Endothelial cell of umbilical vein (primary cell): ENCODE measurements at regions not wholly inside any gene's neighbourhood (a gene's known extent, or its start where the extent isn't known, plus 50 kb on each side); places are given as distances from the start of the nearest gene placed in this dataset.

Experiments
- BruUV-seq: library from RNA; stranded (reverse); fragments of 400-500 nt; replicated peaks from 2 replicates; lab custom pipeline; 2021; lab: Mats Ljungman, UMichigan
- CTCF ChIA-PET: fragments of 300-600, 350-600 bp; sonication (Branson Sonifier 250); formaldehyde crosslinking; loops from one replicate; lab custom pipeline; 2021; ENCODE audit warnings: antibody characterized with exemption, inconsistent platforms; lab: Charles Lee
- POLR2A ChIA-PET: fragments of 300-600, 350-600 bp; sonication (Branson Sonifier 250); formaldehyde crosslinking; loops from one replicate; lab custom pipeline; 2021; ENCODE audit warnings: antibody characterized with exemption, inconsistent platforms; lab: Charles Lee
- DNase-seq: peaks from one replicate; pipeline ENCODE4 v3.0.0-alpha.2; 2011; ENCODE audit warnings: low read depth, low spot score
- FAIRE-seq: peaks from 2 replicates; lab custom pipeline; 2011; peaks lifted over from hg19 to GRCh38; lab: Jason Lieb, UNC
- H2AFZ ChIP-seq: 2 replicates; pipeline ENCODE4 v1.6.0; 2012; ENCODE audit warnings: low read depth, low read length, control low read depth, inconsistent platforms
- H3K27ac ChIP-seq: 2 replicates; pipeline ENCODE4 v1.5.1; 2011; ENCODE audit warnings: low read depth, mild to moderate bottlenecking, control low read depth, low read length, moderate library complexity; ENCODE audit not compliant: insufficient read depth
- H3K27me3 ChIP-seq, 2 experiments: 2 replicates each; pipeline versions ENCODE4 v1.6.0 to v1.6.1; 2011; ENCODE audit warnings: low read length in 2 of 2, mixed read lengths in 1 of 2; ENCODE audit not compliant: control insufficient read depth in 2 of 2, insufficient read depth in 2 of 2
- H3K36me3 ChIP-seq, 2 experiments: 2 replicates in 1 of 2; 3 replicates in 1 of 2; pipeline ENCODE4 v1.5.1; 2011; ENCODE audit warnings: low read length in 2 of 2, mild to moderate bottlenecking in 1 of 2, moderate library complexity in 1 of 2; ENCODE audit not compliant: control insufficient read depth in 2 of 2, insufficient read depth in 2 of 2; ENCODE audit errors: extremely low read depth in 1 of 2
- H3K4me1 ChIP-seq: 3 replicates; pipeline ENCODE4 v1.5.1; 2011; ENCODE audit warnings: mild to moderate bottlenecking, low read length; ENCODE audit not compliant: control insufficient read depth, insufficient read depth; ENCODE audit errors: extremely low read depth
- H3K4me2 ChIP-seq: 2 replicates; pipeline ENCODE4 v1.6.1; 2011; ENCODE audit warnings: low read length, control low read depth, mixed read lengths; ENCODE audit not compliant: insufficient read depth
- H3K4me3 ChIP-seq, 3 experiments: fragments of 200-600 bp in 1 of 3; sonication (generic), shearing (Covaris generic) in 1 of 3; replicated peaks in 1 of 3; 2 replicates each; pipeline ENCODE4 v1.5.1; 2011 to 2016; ENCODE audit warnings: control low read depth in 3 of 3, low read length in 3 of 3, mild to moderate bottlenecking in 2 of 3, inconsistent platforms in 1 of 3, low read depth in 1 of 3, moderate library complexity in 1 of 3; ENCODE audit not compliant: insufficient read depth in 1 of 3
- H3K79me2 ChIP-seq: 2 replicates; pipeline ENCODE4 v1.6.0; 2012; ENCODE audit warnings: low read length, inconsistent platforms; ENCODE audit not compliant: control insufficient read depth, insufficient read depth
- H3K9ac ChIP-seq: replicated peaks from 2 replicates; pipeline ENCODE3; 2011; ENCODE audit warnings: low read length, control low read depth; ENCODE audit not compliant: insufficient read depth; ENCODE audit errors: extremely low read depth
- H3K9me1 ChIP-seq: replicated peaks from 3 replicates; pipeline ENCODE4 v1.6.0; 2011; ENCODE audit warnings: mild to moderate bottlenecking, low read length; ENCODE audit not compliant: control insufficient read depth, insufficient read depth; ENCODE audit errors: extremely low read depth
- H3K9me3 ChIP-seq: replicated peaks from 2 replicates; pipeline ENCODE4 v1.5.1; 2012; ENCODE audit warnings: low read length, inconsistent platforms; ENCODE audit not compliant: control insufficient read depth, insufficient read depth
- H4K20me1 ChIP-seq: replicated peaks from 2 replicates; pipeline ENCODE3; 2011; ENCODE audit warnings: mild to moderate bottlenecking, low read length; ENCODE audit not compliant: control insufficient read depth, insufficient read depth; ENCODE audit errors: extremely low read depth
- CTCF ChIP-seq, 2 donors: IDR thresholded peaks; 1 replicate in 1 of 2; 2 replicates in 1 of 2; pipeline ENCODE4 v1.5.1; 2011; ENCODE audit warnings: low read length in 2 of 2, mild to moderate bottlenecking in 2 of 2, moderate library complexity in 2 of 2, control low read depth in 1 of 2, inconsistent platforms in 1 of 2, low read depth in 1 of 2; ENCODE audit not compliant: insufficient read depth in 1 of 2; ENCODE audit errors: extremely low read depth in 1 of 2
- EZH2 ChIP-seq: IDR thresholded peaks from 2 replicates; pipeline ENCODE4 v1.6.1; 2012; ENCODE audit warnings: borderline replicate concordance, low read depth, mild to moderate bottlenecking, moderate library complexity, low read length, inconsistent platforms; ENCODE audit not compliant: severe bottlenecking
- FOS ChIP-seq: IDR thresholded peaks from 2 replicates; pipeline ENCODE4 v1.6.1; 2011; ENCODE audit warnings: mild to moderate bottlenecking, low read length, moderate library complexity, borderline replicate concordance; ENCODE audit not compliant: insufficient read depth
- GATA2 ChIP-seq: IDR thresholded peaks from 2 replicates; pipeline ENCODE4 v1.7.0; 2011; ENCODE audit warnings: low read depth, mild to moderate bottlenecking, moderate library complexity, mixed read lengths, low read length; ENCODE audit not compliant: insufficient read length, insufficient read depth
- JUN ChIP-seq: IDR thresholded peaks from 2 replicates; pipeline ENCODE4 v1.6.1; 2011; ENCODE audit warnings: borderline replicate concordance, low read depth; ENCODE audit not compliant: insufficient read length, insufficient read depth
- MAX ChIP-seq: IDR thresholded peaks from 2 replicates; pipeline ENCODE4 v1.6.1; 2011; ENCODE audit not compliant: insufficient read depth, insufficient read length
- MYC ChIP-seq: IDR thresholded peaks from one replicate; pipeline ENCODE4 v1.6.1; 2011; ENCODE audit warnings: mild to moderate bottlenecking, low read depth, low read length
- POLR2AphosphoS5 ChIP-seq: IDR thresholded peaks from 2 replicates; pipeline ENCODE4 v1.6.1; 2012; ENCODE audit warnings: low read depth, mild to moderate bottlenecking, control low read depth, low read length, moderate library complexity; ENCODE audit not compliant: insufficient read depth
- dilution Hi-C: fragments of 300-500 bp; cut with MboI; formaldehyde crosslinking; loops from one replicate; pipeline ENCODE4 v1.15.0; 2019; ENCODE audit warnings: low sequenced_read_pairs; ENCODE audit not compliant: extremely low pct_ligation_motif_present
- intact Hi-C: fragments of 100-400 bp; cut with micrococcal nuclease; formaldehyde crosslinking; loops from one replicate; pipeline ENCODE4 v1.10.0; 2022

- Histone ChIP-seq H3K27me3 (peaks cover 0 to 2% of the 10 kb centered on the region in 2 experiments), H3K4me1 (no peaks in the 10 kb centered on the region), H3K4me2 (no peak overlapping the region), H4K20me1 (no peaks in the 10 kb centered on the region), H3K4me3 (no peak overlapping the region), H3K9ac (no peak overlapping the region), H3K9me1 (no peaks in the 10 kb centered on the region), H3K36me3 (no peaks in the 10 kb centered on the region), H3K79me2 (no peaks in the 10 kb centered on the region), H3K27ac (no peak overlapping the region), H2AFZ (no peak overlapping the region), H3K9me3 (no peaks in the 10 kb centered on the region)
- DNase-seq (no peak), FAIRE-seq (no peak)
- no TSS peak for BruUV-seq
- no peak for TF ChIP-seq FOS
- TF ChIP-seq MAX, result no peak
- no peak for TF ChIP-seq EZH2
- no peak for TF ChIP-seq MYC
- TF ChIP-seq JUN, result no peak
- TF ChIP-seq GATA2, result no peak
- no peak for TF ChIP-seq POLR2AphosphoS5
- CTCF ChIA-PET, result interaction anchor here (1.0 to 1.1 kb wide), 2 partner anchors 43 to 173 kb away, joined by 3 to 4 read pairs; no protein-coding TSS in a partner anchor
- intact Hi-C loops, result no loop called here
- POLR2A ChIA-PET, result no interaction called here
- dilution Hi-C loops, result no loop called here
Observed at GRCh38 chr5:136513430-136513829, 148.1 kb upstream of the TRPC7 start.

- no peak for FAIRE-seq
- no peaks in the 10 kb centered on the region for H3K27me3 ChIP-seq
- H3K4me3 ChIP-seq, result no peak overlapping the region
- H2AFZ ChIP-seq, result no peak overlapping the region
- no peak overlapping the region for H3K9ac ChIP-seq
- TF ChIP-seq JUN (peak; percentile 7), FOS (peak; percentile 18), CTCF (IDR thresholded peaks at IDR 0.05; ENCODE audit: extremely low read depth in 1 of 2, insufficient read depth in 1 of 2, low read depth in 1 of 2, low read length in 2 of 2) (no peak)
- H3K4me2 ChIP-seq, result no peak overlapping the region
- no peak for DNase-seq
- no peaks in the 10 kb centered on the region for H3K9me3 ChIP-seq
- intact Hi-C loops, result no loop called here
- no TSS peak for BruUV-seq
- no peaks in the 10 kb centered on the region for H3K4me1 ChIP-seq
- CTCF ChIA-PET, result no interaction called here
- no peaks in the 10 kb centered on the region for H4K20me1 ChIP-seq
- H3K9me1 ChIP-seq, result no peaks in the 10 kb centered on the region
- H3K79me2 ChIP-seq, result no peaks in the 10 kb centered on the region
- POLR2A ChIA-PET, result no interaction called here
- H3K27ac ChIP-seq, result no peak overlapping the region
- dilution Hi-C loops, result no loop called here
- no peaks in the 10 kb centered on the region for H3K36me3 ChIP-seq
Observed at GRCh38 chr5:136511046-136511445, 145.7 kb upstream of the TRPC7 start.
